ENCODE measurements at regions not wholly inside any gene's neighbourhood (a gene's known extent, or its start where the extent isn't known, plus 50 kb on each side); places are given as distances from the start of the nearest gene placed in this dataset.

GRCh38 chr7:153402721-153403541 is 643.4 kb downstream of the ACTR3B start:
- DNase-seq (ENCODE audit: low read depth) = no peak
- TF ChIP-seq CTCF (IDR thresholded peaks at IDR 0.05; ENCODE audit: insufficient read depth, low read depth, low read length, missing control alignments) = no peak

GRCh38 chr7:153404124-153404523 is 644.6 kb downstream of the ACTR3B start:
- TF ChIP-seq CTCF (IDR thresholded peaks at IDR 0.05; ENCODE audit: insufficient read depth, low read depth, low read length, missing control alignments) = no peak
- DNase-seq (ENCODE audit: low read depth) = no peak
- no peak overlapping the region for H3K4me3 ChIP-seq (ENCODE audit: low read depth, low read length)

More at GRCh38 chr7:153402721-153403541, 643.4 kb downstream of the ACTR3B start:
- H3K4me3 ChIP-seq (ENCODE audit: low read depth, low read length) = no peak overlapping the region

- no peak for TF ChIP-seq CTCF (IDR thresholded peaks at IDR 0.05; ENCODE audit: insufficient read depth, low read depth, low read length, missing control alignments)
- DNase-seq (ENCODE audit: low read depth) = no peak
- no peak overlapping the region for H3K4me3 ChIP-seq (ENCODE audit: low read depth, low read length)
Measured at GRCh38 chr7:153404781-153405279, 645.3 kb downstream of the ACTR3B start.

- TF ChIP-seq CTCF (IDR thresholded peaks at IDR 0.05; ENCODE audit: insufficient read depth, low read depth, low read length, missing control alignments) = no peak
- DNase-seq (ENCODE audit: low read depth) = no peak
- H3K4me3 ChIP-seq (ENCODE audit: low read depth, low read length) = no peak overlapping the region
Measured at GRCh38 chr7:153405704-153406485, 646.3 kb upstream of the DPP6 start.

GRCh38 chr7:153406486-153406872 is 645.7 kb upstream of the DPP6 start:
- DNase-seq (ENCODE audit: low read depth) = no peak
- TF ChIP-seq CTCF (IDR thresholded peaks at IDR 0.05; ENCODE audit: insufficient read depth, low read depth, low read length, missing control alignments) = no peak
- H3K4me3 ChIP-seq (ENCODE audit: low read depth, low read length) = no peak overlapping the region

GRCh38 chr7:153407291-153408046 is 644.7 kb upstream of the DPP6 start:
- no peak for DNase-seq (ENCODE audit: low read depth)
- no peak for TF ChIP-seq CTCF (IDR thresholded peaks at IDR 0.05; ENCODE audit: insufficient read depth, low read depth, low read length, missing control alignments)
- H3K4me3 ChIP-seq (ENCODE audit: low read depth, low read length) = no peak overlapping the region

All from GM12865 (cell line).